ENCODE measurements at regions not wholly inside any gene's neighbourhood (a gene's known extent, or its start where the extent isn't known, plus 50 kb on each side); places are given as distances from the start of the nearest gene placed in this dataset.
"Not testable (repeated sequence)": the region's sequence is repeated elsewhere in the genome, so short reads cannot be mapped to it uniquely, and the experiment has no call there.

- TF ChIP-seq POLR2A (IDR thresholded peaks at IDR 0.05; ENCODE audit: low read depth, low read length); FOS (IDR thresholded peaks at IDR 0.05; ENCODE audit: borderline replicate concordance, insufficient read depth, low read length); CTCF (IDR thresholded peaks at IDR 0.05; ENCODE audit: extremely low read depth in 1 of 2, insufficient read depth in 1 of 2, low read depth in 1 of 2, low read length in 2 of 2); MYC (IDR thresholded peaks at IDR 0.05; ENCODE audit: low read depth, low read length); EZH2 (IDR thresholded peaks at IDR 0.05; ENCODE audit: borderline replicate concordance, low read depth, low read length, severe bottlenecking); POLR2AphosphoS5 (IDR thresholded peaks at IDR 0.05; ENCODE audit: insufficient read depth, low read depth, low read length); JUN (IDR thresholded peaks at IDR 0.05; ENCODE audit: borderline replicate concordance, insufficient read depth, insufficient read length, low read depth); MAX (IDR thresholded peaks at IDR 0.05; ENCODE audit: insufficient read depth, insufficient read length); GATA2 (IDR thresholded peaks at IDR 0.05; ENCODE audit: insufficient read depth, insufficient read length, low read depth, low read length): not testable (repeated sequence)
These were observed 66.2 kb upstream of the RMP24 start for GRCh38 chr18:35906291-35906690.

Measured in endothelial cell of umbilical vein (primary cell).